ELF-1 (cell line): ENCODE measurements at regions not wholly inside any gene's neighbourhood (a gene's known extent, or its start where the extent isn't known, plus 50 kb on each side); places are given as distances from the start of the nearest gene placed in this dataset.
"Not testable (repeated sequence)": the region's sequence is repeated elsewhere in the genome, so short reads cannot be mapped to it uniquely, and the experiment has no call there.

Experiments used
- DNase-seq: peaks from one replicate; pipeline ENCODE4 v3.0.0-alpha.2; 2016; ENCODE audit warnings: low read depth, low spot score

DNA sequence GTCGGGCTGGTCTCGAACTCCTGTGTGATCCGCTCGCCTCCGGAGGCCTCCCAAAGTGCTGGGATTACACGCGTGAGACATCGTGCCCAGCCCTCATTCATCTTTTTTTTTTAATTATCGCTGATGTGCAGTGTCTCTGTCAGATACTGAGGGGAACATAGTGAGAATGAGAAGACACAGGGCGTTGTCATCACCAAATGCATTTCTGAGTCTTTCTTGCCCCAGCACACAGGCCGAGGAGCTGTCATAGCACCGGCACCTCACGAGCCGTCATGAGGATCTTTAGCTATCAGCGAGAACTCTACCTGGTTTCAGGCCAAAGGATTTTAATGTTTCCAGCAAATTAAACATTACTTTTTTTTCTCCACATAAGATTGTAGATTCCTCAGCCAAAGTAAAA lies 548.0 kb upstream of the SOX11 start:
- no peak for DNase-seq

DNA sequence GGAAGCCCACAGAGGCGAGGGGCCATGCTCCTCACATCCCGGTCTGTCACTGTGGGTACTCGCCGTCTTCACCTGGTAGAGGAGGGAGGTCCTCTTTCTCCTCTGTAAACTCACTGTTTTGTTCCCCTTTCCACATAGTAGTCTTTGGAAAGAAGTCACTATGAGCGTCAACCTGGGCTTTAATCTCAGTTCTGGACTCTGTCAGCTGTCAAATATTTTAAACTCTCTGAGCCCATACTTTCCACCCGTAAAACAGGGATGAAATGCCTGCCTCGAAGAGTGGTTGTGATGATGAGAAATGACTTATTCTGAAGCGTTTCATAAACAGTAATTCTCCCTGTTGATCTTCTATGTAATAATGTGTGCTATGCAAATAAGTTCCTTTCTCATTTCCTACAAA lies 547.1 kb upstream of the SOX11 start:
- no peak for DNase-seq

DNA sequence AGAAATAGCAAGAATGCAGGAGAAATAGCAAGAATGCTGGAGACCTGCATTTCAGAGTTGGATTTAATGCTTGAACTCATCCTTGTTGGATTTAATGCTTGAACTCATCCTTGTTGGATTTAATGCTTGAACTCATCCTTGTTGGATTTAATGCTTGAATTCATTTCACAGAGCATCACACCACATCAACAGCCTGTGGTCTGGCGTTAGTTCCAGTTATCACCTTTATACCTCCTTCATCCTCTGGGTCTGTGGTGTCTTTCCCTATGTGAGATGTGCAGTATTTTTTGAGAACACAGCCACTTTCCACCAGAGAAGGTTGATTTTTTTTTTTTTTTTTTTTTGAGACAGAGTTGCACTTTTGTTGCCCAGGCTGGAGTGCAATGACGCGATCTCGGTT lies 546.4 kb upstream of the SOX11 start:
- no peak for DNase-seq

DNA sequence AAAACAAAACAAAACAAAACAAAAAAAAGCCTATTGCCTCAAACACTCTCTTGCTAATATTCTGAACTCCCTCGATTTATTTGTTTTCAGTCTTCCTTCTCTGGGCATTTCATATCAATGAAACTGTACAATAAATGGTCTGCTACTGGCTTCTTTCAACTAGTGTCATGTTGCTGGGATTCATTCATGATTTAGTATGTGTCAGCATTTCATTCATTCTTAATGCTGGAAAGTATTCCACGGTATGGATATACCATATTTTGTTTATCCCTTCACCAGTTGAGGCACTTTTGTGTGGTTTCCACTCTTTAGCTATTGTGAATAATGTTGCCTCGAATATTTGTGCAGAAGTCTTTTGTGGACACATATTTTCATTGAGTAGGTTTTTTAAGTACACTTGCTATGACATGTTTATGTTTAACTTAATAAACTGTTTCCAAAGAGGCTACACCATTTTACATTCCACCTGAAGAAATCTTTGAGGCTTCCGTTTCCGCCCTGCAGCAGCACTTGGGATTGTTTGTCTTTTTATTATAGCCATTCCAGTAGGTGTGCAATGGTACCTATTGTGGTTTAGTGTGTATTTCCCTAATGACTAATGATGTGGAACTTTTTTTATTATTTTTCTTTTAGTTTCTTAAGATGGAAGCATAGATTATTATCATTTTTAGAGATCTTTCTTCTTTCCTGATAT lies 543.6 kb upstream of the SOX11 start:
- DNase-seq, result no peak

DNA sequence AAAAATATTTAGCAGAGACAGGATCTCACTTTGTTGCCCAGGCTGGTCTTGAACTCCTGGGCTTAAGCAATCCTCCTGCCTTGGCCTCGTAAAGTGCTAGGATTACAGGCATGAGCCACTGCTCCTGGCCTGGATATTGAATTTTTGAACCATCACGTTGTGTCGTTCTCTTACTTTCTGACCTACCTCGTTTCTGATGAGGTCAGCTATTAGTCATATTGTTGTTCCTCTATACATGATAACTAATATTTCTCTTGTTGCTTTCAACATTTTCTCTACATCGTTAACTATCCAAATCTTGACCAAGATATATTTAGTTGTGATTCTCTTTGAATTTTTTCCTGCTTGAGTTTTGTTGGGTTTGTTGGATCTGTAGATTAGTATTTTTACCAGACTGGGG lies 541.3 kb upstream of the SOX11 start:
- no peak for DNase-seq

DNA sequence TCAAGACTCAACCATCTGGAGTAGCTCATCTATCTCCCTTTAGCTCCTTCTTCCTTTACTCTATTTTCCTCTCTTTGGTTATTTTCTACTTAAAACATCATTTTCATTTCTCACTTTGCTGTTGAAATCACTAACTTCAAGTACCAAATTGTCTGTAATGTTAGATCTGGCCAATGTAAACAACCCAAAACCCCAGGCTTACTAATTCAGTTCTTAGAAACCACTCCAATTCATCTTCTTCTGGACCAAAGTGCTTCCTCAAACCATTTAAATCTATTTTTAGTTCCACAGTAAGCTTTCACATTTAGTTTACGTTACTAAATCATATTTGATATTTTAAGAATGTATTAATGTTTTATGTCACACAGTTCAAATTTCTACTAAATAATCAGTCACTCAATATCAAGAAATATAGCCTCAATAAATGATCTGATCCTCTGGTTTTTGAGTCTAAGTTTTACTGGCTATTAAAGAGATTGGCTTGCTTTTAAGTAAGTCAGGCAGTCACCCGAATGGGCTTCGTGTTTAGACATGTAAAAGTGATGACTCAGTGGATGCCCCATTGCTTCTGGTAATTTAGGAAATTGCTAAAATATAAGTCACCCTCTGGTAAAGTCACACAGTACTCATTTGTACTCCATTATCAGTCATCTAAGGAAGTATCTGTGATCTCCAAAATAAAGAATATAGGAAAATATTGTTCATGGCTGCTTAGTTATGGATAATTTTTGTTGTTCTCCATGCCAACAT lies 527.2 kb upstream of the SOX11 start:
- no peak for DNase-seq

DNA sequence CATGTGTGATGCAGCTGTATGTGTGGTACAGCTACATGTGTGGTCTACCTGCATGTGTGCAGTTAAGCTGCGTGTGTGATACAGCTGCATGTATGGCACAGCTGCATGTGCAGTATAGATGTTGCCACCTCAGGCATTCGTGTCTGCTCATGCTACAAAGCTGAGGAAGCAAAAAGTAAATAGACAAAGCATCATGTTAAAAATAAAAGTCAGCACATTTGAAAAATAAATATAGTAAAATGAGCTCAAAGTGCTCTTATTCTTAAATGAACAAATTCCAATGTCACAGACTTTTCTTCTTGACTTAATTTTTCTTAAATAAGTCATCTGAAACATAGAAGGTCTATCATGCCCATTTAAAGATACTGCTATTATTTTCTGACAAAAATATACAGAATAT lies 519.3 kb upstream of the SOX11 start:
- DNase-seq, result no peak

DNA sequence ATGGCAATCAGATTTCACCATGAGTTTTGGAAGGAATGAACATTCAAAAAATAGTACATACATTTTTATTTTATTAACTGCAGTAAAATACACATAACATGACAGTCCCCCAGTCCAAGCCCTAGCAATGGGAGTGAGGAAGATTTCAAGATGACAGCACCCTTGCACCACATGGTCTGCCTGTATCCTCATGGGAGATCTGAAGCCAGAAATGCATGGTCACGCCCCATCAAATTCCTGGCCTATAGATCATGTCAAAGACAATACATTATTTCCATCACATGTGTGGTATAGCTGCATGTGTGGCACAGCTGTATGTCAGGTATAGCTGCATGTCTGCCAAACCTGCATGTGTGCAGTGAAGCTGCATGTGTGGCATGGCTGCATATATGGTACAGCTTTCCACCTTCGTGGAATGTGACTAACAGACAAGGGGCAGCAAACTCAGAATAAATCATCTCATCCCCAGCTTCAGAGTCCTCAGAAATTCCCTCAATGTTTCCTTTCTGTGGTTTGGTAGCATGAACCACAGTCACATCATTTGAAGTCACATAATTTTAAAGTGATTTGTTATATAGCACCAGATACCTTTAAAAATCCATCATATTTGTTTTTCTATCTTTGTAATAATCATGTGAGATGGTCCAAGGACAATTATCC lies 518.2 kb upstream of the SOX11 start:
- no peak for DNase-seq

DNA sequence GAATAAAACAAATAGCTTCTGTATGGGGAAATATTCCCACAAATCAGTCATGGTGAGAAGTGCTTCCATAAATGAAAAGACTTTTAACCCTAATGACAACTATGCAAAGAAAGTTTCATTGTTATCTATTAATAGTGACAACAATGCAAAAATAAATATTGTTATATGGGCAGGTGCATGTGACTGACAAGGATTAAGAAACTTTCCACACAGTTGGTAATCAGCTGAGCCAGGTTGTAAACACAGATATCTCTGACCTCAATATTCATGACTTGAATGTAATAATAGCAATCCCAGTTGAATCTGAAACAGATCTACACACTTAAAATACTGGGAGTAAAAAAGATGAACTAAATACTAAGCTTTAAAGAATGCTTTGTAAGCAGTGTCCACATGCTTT lies 517.0 kb upstream of the SOX11 start:
- DNase-seq, result no peak

DNA sequence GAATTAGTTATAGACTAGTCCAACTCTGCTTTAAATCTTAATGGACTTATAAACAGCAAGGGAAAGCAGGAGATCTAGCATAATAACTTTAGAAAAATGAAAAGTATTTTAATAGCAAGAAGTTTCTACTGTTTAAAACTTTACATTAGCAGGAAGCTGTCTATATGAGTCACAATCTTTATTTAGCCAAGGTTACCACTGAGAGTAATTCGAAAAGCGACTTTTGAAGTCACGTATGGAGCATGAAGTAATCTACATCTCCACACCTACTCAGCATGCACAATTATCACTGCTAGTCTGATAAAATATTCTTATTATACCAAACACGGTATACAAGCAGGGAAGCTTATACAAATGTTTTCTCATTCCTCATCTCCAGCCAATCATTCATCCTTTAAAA lies 515.4 kb upstream of the SOX11 start:
- no peak for DNase-seq

DNA sequence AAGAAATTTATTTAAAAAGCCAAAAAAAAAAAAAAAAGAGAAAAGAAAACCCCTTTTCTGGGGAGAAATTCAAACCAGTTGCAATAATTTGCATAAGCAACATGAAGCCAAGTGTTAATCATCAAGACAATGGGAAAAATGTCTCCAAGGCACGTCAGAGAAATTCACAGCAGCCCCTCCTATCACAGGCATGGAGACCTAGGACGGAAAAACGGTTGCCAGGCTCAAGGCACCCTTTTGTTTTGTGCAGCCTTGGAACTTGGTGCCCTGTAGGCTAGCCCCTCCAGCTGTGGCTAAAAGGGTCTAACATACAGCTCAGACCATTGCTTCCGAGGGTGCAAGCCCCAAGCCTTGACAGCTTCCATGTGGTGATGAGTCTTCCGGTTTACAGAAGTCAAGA lies 509.2 kb upstream of the SOX11 start:
- DNase-seq, result no peak

DNA sequence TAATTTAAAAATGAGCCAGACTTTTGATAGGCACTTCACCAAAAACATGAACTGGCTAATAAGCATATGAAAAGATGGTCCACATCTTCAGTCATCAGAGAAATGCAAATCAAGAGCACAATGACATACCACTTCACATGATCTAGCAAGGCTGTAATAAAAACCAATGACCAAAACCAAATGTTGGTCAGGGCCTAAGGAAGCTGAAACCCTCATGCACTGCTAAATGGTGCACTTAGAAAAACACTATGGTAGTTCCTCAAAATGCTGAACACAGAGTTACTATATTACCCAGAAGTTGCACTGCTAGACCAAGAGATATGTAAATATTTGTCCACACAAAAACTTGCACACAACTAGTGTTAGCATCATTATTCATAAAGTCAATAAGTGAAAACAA lies 504.9 kb upstream of the SOX11 start:
- DNase-seq, result no peak

DNA sequence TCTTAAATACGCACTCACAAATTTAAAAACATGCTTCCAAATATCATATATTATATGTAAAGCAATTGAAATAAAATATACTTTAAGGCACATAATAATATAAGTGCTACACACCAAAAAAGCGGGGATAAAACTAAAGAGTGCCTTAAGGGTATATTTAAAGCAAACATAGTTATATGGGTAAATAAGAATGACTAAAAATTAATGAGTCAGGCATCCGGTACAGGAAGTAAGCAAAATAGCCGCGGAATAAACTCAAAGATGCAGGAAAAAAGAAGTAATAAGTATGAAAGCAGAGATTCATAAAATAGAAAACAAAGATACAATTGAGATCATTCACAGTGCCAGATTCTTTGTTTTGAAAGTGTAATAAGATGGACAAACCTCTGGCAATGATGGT lies 503.5 kb upstream of the SOX11 start:
- DNase-seq, result no peak

DNA sequence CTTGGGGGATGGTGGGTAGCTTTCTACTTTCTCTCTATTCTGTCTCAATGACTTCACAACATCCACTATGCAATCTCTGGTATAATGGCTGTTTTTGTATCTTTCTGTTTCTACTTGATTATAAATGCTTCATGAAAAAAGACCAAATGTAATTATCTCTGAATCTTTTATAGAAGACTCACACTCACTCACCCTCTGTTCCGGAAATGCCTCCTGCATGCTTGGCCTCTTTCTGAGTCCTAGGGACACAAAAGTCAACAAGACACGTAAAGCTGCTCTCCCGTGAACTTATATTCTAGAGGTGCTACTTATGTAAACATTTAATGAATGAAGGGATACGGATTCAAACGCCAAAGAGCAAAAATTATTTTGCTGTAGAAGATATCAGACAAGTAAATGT lies 502.2 kb upstream of the SOX11 start:
- DNase-seq, result no peak

DNA sequence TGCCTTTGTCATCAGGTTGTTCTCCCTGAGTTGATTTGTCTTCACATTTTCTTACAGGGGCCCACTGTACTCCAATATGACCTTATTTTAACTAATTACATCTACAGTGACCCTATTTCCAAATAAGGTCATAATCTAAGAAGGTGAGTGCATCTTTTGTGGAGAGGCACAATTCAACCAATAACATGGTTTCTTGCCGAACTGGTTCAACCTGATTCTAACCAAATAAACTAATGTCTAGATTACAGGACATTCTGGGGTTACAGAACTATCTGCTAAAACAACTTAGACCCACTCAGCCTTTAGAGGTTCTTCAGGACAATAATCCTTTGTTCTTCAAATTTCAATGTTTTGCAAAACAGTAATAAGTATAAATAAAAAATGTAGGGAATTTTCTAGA lies 496.5 kb upstream of the SOX11 start:
- DNase-seq, result no peak

DNA sequence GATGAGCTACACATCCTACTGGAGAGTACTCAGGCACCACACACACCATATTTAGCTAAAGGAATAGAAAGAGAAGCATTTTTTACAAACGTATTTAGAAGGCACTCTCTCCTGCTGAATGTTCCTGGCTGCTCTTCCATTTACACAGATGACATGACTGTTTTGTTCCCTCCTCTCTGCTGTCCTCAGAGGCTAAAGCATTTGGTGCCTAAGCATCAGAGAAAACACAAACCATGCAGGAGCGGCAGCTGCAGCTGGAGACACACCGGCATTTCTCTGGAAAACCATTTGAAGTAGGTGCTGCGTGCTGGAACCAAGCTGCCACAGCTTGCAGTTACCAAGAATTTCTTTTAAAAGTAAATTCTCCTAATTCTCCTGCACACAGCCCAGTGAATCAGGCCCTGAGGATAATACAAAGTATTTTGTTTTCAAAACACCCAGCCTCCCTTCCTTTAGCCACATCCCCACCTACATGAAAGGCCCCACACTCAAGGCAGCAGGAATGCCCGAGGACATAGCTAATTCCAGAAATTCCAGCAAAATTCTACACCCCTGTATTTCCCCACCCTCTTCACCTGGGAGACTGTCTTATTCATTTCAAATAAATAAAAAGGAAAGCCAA lies 488.9 kb upstream of the SOX11 start:
- DNase-seq, result peak; percentile 95

DNA sequence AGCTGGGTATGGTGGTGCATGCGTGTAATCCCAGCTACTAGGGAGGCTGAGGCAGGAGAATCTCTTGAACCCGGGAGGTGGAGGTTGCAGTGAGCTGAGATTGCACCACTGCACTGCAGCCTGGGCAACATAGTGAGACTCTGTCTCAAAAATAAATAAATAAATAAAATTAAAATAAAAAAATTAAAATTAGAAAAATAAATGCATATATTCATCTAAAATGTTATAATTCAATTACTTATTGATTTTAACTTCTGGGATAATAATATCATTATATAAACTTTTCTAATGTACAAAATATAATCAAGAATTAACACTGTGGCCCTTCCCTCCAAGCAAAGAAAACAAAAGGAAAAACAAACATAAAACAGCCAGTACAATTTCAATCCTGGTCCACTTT lies 485.4 kb upstream of the SOX11 start:
- not testable (repeated sequence) for DNase-seq

DNA sequence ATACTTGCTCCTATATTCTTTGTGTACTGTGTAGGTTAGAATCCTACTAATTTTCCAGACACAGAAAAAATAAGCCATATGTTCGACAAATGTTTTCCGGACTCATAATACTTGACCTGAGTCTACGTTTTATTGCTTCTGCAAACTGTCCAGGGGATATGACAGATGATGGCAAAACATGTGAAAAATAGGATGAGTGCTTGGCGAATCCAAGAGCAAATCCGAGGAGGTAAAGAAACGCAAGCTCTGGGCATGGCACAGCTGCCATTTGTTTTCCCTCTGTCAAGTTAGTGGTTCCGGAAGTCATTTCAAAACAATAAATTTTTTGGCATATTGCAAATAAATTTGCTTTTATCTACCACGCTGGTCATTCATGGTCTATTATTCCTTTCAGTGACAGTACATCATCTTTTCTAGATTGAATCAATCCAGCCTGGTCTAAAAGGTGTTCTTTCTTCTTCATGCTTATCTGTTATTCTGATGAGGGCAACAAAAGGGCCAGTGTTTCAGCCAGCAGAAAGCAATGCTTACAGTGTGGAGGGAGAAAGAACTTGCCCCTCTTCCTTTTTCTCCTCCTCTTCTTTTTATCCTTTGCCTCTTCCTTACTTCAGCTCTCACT lies 476.1 kb upstream of the SOX11 start:
- DNase-seq, result no peak

DNA sequence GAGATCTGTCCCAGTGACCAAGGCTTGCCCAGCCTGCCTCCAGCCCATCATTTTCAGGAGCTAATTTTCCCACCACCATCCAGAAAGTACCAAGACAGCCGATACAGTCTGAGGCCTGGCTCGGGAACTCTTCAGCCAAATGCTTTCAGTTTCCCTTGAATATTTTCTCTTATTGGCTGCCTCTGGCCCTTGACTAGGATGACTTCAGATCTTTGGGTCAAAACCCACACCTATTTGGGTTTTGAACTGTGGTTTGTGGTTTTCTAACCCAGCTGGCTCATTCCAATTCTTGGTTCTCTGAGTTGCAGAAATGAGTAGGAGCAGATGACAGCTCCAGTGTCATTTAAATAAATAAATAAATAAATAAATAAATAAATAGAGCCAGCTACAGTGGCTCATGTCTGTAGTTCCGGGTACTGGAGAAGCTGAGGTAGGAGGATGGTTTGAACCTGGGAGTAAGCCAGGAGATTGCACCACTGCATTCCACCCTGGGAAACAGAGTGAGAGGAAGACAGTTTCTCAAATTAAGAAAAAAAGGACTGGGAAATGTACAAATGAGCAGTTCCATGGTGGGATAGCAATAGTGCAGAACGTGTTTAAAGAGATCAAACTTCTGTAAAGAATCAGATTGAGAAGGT lies 465.0 kb upstream of the SOX11 start:
- no peak for DNase-seq

DNA sequence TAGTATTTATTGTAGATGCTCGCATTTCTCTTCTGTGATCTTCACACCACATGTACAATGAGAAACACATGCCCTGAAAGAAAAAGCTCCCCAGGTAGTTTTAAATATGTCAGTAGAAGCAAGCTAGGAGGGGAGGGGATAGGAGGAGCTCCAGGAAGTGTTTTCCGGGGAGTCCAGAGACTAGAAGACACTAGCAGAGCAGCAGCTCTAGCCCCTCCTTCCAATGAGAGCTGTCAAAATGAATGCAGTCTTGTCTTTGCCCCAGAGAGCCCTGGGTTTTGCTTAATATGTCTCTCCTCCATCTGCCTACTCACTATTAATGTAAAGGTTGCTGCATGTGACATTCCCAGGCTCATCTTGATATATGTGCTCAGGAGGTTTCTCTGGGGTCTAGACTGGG lies 462.6 kb upstream of the SOX11 start:
- DNase-seq, result no peak

DNA sequence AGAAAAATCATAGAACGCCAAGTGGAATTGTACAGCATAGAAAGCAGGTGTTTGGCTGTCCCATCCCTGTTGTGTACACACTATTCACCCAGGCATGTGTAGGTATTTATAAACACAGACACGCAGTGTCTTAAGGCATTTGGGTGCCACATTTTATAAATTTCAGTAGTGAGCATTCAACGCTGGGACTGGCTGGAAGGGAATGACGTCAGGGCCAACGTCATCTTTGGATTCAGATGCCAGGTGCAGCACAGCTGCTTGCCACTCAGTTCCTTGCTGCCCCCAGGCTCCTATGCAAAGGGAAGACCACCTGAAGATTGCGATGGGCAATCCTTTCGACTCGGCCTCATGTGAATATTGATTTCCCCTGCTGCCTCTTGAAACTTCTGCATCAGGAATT lies 461.7 kb upstream of the SOX11 start:
- no peak for DNase-seq

DNA sequence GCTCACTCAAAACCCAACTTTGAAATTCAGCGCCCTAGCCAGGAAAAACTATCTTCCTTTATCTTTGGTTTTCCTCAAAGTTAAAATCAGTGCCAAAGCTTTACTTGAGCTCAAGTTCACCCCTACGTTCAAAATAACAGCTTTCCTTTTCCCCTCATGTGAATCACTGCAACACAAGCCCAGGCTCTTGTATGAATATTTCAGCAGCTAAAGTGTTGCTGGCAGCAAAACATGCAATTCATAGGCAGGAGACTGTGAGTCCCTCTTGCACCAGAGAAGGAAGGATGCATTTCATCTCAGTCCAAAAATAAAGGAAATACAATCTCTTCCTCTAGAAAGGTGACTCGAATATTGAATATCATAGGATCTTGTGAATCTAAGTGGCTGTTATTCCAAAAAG lies 461.3 kb upstream of the SOX11 start:
- DNase-seq, result no peak
